ENCODE measurements at regions not wholly inside any gene's neighbourhood (a gene's known extent, or its start where the extent isn't known, plus 50 kb on each side); places are given as distances from the start of the nearest gene placed in this dataset.

DNA sequence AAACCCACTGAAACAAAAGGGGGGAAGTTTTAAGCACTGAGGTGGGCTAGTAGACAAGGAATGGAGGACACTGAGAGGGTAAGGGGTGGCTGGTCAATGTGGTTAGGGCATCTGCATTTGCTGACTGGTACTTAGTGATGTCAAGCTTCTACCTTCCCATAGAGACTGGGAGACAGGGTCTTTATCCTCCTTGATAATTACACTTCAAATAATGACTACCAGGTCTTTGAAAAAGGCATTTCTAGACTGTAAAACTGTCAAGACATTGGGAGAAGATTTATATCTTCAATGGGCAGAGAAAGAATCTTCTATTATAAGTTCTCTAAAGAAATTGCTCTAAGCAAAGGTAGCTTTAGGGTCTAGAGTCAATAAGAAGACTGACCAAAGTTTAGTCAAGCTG, 1490.8 kb upstream of the PCDH20 start:
- TF ChIP-seq, protein P1, sequence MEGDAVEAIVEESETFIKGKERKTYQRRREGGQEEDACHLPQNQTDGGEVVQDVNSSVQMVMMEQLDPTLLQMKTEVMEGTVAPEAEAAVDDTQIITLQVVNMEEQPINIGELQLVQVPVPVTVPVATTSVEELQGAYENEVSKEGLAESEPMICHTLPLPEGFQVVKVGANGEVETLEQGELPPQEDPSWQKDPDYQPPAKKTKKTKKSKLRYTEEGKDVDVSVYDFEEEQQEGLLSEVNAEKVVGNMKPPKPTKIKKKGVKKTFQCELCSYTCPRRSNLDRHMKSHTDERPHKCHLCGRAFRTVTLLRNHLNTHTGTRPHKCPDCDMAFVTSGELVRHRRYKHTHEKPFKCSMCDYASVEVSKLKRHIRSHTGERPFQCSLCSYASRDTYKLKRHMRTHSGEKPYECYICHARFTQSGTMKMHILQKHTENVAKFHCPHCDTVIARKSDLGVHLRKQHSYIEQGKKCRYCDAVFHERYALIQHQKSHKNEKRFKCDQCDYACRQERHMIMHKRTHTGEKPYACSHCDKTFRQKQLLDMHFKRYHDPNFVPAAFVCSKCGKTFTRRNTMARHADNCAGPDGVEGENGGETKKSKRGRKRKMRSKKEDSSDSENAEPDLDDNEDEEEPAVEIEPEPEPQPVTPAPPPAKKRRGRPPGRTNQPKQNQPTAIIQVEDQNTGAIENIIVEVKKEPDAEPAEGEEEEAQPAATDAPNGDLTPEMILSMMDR (IDR thresholded peaks at IDR 0.05) = no peak
- TF ChIP-seq POLR2A (IDR thresholded peaks at IDR 0.05) (no peak), POLR2AphosphoS5 (IDR thresholded peaks at IDR 0.05) (no peak), EP300 (IDR thresholded peaks at IDR 0.05) (no peak)

All from suprapubic skin (tissue), 4 donors.